Erythroblast (primary cell): ENCODE measurements at regions not wholly inside any gene's neighbourhood (a gene's known extent, or its start where the extent isn't known, plus 50 kb on each side); places are given as distances from the start of the nearest gene placed in this dataset.
A peak's percentile ranks its signal among the peaks of the same experiment; 100 is the strongest.

Source experiments
- DNase-seq, 2 experiments: peaks; one replicate each; lab custom pipeline; 2025; lab: John Stamatoyannopoulos, UW
- GATA1 ChIP-seq: IDR thresholded peaks from 2 replicates; pipeline ENCODE4 v1.6.1; 2011; ENCODE audit warnings: low read depth, mild to moderate bottlenecking, control low read depth, low read length, moderate library complexity
- POLR2A ChIP-seq: IDR thresholded peaks from 2 replicates; pipeline ENCODE4 v1.6.1; 2011; ENCODE audit warnings: mild to moderate bottlenecking, low read length

DNA sequence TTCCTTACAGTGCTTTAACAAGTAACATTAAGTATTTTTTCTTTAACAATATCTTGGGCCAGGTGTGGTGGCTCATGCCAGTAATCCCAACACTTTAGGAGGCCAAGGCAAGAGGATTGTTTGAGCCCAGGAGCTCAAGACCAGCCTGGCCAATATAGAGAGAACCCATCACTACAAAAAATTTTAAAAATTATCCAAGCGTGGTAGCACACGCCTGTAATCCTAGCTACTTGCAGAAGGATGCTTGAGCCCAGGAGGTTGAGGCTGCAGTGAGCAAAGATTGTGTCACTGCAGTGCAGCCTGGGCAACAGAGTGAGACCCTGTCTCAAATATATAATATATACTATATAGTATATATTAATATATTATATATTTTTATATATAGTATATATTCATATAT is 162.2 kb downstream of the ZNF674 start:
- DNase-seq, result no peak
- no peak for TF ChIP-seq POLR2A

DNA sequence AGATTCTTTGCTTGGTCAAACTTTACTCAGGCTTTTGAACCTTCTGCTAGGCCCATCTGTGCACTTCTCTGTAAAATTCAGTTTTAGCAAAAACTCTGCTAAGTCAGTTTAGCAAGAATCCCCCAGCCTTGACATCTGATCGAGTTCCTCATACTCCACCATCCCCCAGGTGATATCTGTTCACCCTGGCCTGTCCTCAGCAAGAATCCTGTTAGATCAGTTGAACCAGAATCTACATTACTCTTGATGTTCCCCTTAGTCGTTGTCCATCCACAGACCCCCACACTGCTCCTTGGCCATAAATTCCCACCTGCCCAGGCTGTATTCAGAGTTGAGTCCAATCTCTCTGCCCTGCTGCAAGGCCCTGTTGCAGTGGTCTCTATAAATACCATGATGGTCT is 162.6 kb downstream of the ZNF674 start:
- no peak for TF ChIP-seq GATA1
- TF ChIP-seq POLR2A, result no peak

DNA sequence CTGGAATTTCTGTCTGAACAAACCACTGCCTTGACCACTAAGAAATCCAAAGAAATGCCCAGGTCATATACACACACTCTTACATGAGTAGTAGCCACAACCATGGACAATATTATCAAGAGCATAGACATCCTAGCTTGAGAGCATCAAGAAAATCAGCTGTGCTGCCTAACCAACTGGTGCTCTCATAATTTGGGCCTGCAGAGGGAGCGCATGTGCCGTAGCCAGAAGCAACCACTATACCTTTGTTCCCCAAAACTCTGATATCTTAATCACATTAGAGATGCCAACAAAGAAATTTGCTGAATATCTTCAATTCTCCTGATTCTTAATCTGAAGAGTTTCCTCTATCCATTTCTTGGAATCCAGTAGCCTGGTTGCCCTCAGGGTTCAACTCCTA is 163.6 kb downstream of the ZNF674 start:
- no peak for TF ChIP-seq GATA1
- TF ChIP-seq POLR2A, result no peak
- DNase-seq, result peak; percentile 5 to 22

More for the DNA sequence above, 162.6 kb downstream of the ZNF674 start:
- DNase-seq, result no peak

DNA sequence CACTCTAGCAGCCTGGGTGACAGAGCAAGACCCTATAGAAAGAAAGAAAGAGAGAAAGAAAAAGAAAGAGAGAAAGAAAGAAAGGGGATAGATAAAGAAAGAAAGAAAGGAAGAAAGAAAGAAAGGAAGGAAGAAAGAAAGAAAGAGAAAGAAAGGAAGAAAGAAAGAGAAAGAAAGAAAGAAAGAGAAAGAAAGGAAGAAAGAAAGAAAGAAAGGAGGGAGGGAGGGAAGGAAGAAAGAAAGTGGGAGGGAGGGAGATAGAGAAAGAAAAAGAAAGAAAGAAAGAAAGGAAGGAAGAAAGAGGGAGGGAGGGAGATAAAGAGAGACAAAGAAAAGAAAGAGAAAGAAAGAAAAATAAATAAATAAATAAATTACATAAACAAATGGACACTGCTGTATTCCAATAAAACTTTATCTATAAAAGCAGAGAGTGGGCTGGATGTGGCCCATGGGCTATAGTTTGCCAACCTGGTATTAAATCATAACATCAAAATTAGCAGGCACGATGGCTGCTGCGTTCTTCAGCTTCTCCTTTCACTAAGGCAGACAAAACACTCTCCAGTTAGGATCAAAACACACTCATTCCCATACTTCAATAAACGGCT is 165.0 kb downstream of the ZNF674 start:
- TF ChIP-seq POLR2A (no peak), GATA1 (no peak)
- DNase-seq, result no peak

DNA sequence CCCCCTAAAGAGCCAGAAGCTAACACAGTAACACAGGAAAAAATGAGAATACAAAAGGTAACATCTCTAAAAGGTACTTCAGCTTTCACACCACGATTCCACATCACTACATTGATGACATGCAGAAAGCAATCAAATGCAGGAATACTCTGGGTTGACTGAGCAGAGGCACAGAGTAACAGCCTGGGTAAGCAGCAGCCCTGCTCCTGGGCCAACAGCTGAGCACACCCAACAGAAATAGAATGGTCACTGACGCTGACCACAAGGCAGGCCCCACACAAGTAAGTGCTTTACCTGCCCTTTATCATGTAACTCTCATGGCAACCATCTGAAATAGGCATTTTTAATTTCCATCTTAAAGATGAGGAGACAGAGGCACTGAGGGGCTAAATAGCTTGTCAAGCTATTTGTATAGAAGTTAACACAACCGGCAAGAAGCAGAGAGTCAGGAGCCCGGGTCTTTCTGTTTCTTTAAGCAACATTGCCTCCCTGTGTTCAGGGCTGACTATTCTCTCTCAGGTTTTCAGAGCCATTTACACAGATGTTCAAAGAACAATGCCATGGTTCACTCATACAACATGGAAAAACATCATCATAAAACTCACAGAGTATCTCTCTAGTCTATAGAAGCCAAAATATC is 168.9 kb downstream of the ZNF674 start:
- peak; percentile 1 to 2 for DNase-seq

DNA sequence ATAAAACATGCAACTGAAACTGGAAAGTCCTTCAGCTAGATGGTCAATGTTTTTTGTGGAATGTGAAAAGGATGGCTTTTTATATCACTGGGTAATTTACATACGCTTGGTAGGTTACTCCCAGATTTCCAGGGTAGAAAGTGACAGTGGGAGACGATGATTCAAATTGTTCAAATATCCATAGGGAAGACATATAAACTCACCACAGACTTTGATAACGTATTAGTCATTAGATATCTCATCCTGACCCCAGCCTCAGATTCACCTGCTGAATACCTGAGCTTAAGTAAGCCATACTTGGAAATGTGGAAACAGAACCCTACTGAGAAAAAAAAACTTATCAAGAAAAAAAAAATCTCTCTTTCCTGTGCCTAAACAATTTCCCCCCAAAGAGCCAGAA is 169.4 kb downstream of the ZNF674 start:
- TF ChIP-seq GATA1, result no peak
- no peak for DNase-seq

More for the DNA sequence above, 168.9 kb downstream of the ZNF674 start:
- TF ChIP-seq POLR2A (no peak), GATA1 (no peak)

DNA sequence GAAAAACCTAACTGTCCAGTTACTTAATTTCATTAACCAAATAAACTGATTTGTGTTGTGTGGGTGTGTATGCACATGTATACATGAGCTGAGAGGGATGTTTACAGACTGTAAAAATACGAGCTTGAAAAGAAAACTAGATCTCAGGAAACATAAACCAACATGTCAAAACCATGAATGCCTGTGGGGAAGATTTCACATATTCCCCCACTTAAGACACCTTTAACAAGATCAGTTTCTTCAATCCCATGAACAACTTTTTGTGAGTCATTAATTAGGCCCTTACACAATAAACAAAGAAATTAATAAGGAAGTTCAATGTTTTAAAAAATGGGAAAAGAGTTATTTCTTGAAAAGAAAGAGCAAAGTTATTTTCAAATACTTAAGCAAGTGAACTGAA is 170.8 kb downstream of the ZNF674 start:
- no peak for DNase-seq
- TF ChIP-seq GATA1 (no peak), POLR2A (no peak)

DNA sequence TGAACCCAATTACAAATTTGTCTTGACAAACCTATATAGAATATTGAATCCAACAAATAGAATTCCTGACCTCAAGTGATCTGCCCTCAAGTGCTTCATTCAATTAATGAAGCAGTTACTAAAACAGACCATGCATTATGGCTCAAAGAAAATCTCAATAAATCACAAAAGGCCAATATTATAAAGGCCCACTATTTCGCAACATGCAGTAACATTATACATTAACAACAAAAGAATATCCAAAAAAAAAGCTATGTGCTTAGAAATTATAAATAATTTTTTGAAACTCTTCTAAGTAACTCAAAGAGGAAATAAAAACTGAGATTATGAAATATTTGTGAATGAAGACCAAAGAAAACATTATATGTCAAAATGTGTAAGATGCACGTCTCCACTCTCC is 177.7 kb downstream of the ZNF674 start:
- DNase-seq, result no peak
- TF ChIP-seq GATA1, result no peak
- TF ChIP-seq POLR2A, result no peak

DNA sequence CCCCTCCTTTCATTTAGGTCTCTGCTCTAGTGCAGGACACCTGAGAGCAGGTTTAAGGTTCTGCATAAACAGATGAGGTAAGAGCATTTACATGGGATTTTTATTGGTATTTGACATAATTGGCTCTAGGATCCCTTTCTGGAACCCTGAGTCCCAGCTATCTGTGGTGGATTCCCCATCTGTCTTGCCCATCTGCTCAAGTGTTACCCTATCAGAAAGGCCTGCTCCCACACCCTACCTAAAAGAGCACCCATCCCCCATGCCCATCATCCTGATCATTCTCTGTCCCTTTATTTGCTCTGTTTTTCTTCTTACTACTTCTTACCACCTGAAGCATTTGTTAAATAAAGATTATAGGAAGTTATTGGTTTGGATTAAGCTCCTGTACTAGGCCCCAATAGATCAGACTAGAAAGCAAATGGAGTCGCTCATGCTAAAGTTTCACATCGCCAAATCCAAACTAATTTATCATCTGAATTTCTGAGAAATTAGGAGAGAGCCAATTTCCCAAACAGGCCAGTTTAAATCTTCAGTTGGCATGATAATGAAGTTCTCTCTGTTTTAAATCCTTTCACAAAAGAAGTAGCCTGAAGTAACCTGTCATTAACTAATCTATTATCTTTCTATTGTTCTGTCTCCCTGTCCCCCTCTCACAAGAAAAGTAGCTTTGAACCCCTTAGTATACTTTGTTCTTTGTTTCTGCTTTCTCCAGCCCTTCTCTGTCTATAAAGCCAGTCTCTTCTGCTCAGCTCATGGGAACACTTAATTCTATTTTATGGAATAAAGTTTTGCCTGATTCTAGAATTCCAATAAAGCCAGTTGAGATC is 178.6 kb downstream of the ZNF674 start:
- TF ChIP-seq GATA1 (no peak), POLR2A (no peak)
- DNase-seq, result peak; percentile 21 to 67

DNA sequence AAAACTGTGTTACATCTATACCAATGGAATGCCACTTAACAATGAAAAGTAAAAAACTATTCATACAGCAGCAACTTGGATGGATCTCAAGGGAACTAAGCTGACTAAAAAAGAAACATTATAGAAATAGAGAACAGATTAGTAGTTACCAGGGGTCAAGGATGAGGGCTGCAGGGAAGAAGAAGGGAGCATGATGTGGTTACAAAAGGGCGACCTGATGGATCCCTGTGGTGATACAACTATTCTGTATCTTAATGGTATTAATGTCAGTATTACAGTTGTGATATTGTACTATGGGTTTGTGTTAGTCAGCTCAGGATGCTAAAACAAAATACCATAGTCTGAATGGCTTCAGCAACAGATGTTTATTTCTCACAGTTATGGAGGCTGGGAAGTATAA is 190.7 kb downstream of the ZNF674 start:
- TF ChIP-seq GATA1 (no peak), POLR2A (no peak)
- DNase-seq, result no peak

DNA sequence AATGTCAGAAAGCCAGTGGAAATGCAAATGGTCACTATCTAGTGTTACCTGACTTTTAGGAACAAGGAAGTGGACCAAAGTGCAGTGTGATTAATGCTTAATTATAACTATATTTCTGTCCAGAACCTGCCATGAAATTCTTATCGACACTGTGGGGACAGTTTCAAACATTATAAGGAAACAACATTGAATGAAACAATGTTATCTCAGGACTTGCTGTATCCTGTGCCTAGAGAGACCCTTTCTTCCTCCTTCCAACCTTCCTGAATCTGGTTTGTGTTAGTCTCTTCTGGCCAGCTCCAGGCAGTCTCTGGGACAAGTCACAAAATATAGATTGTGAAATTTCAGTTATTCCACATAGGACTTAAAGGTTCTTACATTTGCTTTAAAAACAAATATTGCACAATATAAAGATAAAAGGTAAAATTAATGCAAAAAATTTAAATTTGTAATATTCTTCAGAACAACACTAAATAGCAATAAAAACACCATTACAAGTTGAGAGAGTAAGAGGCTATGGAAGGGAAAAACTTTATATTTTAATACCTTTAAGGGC is 203.4 kb downstream of the ZNF674 start:
- no peak for DNase-seq

DNA sequence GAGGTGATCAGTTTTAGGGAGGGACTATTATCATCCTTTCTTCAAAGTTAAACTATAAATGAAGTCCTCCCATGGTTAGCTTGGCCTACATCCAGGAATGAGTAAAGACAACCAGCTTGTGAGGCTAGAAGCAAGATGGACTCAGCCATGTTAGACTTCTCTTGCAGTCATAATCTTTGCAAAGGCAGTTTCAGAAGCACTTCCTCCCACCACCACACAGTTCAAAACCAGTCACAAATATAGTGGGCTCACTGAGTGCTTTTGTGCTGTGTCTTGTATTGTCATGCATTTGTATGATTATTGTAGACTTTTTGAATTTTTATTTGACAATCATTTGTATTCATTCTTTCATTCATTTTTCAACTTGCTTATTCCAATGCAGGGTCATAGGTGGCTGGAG is 204.5 kb downstream of the ZNF674 start:
- no peak for DNase-seq
- TF ChIP-seq POLR2A (no peak), GATA1 (no peak)

More for the DNA sequence above, 203.4 kb downstream of the ZNF674 start:
- TF ChIP-seq GATA1 (no peak), POLR2A (no peak)

DNA sequence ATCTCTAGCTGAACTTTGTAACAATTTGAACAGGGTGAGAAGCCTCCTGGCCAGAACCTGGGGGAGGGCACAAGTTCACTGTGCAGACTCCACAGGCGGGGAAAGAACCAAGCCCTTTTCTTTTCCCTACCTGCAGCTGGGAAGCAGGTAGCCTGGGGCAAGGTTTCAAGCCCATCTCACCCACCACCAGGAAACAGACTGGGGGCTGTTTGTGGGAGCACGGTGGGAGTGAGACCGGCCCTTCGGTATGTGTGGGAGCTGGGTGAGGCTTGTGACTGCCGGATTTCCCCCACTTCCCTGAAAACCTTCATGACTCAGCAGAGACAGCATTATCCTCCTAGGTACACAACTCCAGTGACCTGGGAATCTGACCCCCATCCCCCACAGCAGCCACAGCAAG is 211.7 kb downstream of the ZNF674 start:
- DNase-seq, result no peak
- TF ChIP-seq POLR2A (no peak), GATA1 (no peak)

DNA sequence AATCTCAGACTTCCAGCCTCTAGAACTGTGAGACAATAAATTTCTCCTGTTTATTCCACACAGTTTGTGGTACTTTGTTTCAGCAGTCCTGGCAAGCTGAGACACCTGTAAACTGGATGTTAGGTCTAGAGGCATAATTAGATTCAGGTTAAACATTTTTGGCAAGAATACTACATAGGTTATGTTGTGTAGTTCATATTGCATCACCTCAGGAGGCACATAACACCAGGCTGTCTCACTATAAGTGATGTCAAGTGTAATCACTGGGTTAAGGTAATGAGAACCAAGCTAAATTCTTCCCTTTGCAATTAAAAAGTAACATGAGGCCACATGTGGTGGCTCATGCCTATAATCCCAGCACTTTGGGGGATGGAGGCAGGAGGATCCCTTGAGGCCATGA is 214.2 kb downstream of the ZNF674 start:
- TF ChIP-seq GATA1, result no peak
- TF ChIP-seq POLR2A, result no peak

DNA sequence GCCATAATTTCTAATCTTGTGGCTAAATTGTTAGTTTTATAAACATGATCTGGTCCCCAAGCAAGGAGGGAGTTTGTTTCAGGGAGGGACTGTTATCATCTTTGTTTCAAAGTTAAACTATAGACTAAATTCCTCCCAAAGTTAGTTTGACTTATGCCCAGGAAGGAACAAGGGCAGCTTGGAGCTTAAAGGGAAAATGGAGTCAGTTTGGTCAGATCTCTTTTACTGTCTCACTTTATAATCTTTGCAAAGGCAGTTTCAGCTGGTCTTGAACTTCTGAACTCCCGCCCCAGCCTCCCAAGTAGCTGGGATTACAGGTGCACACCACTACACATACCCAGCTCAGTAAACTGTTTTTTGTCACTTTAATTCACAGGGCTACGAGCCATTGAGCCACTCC is 214.7 kb downstream of the ZNF674 start:
- TF ChIP-seq GATA1 (no peak), POLR2A (no peak)
- DNase-seq, result no peak

More for the DNA sequence above, 214.2 kb downstream of the ZNF674 start:
- DNase-seq, result no peak
